ENCODE measurements at regions not wholly inside any gene's neighbourhood (a gene's known extent, or its start where the extent isn't known, plus 50 kb on each side); places are given as distances from the start of the nearest gene placed in this dataset.

DNA sequence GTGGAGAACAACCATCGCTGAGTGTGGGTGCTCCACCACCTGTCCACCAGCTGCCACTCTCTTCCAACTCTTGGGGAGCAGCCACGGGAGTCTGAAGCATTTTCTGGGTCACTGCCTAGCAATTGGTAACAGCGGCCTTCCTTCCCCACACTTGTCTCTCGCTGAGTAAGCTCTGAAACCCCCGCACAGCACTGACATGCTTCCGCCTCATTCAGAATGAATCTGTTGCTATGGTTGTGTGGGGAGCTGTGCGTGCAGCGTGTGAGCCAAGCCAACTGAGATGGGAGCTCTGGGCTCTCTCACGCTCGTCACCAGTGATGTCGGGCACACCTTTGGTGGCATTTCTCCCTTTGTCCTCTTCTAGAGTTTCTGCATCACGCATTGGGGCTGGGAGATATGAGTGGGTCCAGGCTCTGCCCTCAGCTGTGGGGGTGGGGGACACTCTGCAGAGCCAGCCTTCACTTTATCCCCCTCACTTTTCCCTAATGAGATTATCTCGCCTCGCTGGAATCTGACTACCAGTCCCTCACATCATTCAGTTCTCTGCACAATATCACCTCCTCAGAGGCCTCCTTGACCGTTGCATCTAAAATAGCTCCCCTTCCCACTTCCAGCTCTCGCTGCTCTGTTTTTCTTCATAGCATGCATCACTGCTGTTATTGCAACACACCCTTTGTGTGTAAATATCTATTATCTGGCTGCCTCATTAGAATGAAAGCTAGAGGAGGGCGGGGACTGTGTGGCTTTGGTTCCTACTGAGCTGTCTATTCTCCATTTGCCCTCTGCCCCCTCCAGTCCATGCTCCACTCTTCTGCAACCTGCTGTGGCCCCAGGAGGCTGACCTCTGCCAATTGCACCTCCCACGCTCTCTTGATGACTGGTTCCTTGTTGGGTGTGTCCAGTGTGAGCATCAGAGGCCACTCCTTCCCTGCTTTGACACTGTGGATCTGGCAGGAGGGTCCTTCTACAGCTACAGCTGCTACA, 569.9 kb upstream of the CADM1 start:
- no peak for DNase-seq (ENCODE audit: low spot score)

DNA sequence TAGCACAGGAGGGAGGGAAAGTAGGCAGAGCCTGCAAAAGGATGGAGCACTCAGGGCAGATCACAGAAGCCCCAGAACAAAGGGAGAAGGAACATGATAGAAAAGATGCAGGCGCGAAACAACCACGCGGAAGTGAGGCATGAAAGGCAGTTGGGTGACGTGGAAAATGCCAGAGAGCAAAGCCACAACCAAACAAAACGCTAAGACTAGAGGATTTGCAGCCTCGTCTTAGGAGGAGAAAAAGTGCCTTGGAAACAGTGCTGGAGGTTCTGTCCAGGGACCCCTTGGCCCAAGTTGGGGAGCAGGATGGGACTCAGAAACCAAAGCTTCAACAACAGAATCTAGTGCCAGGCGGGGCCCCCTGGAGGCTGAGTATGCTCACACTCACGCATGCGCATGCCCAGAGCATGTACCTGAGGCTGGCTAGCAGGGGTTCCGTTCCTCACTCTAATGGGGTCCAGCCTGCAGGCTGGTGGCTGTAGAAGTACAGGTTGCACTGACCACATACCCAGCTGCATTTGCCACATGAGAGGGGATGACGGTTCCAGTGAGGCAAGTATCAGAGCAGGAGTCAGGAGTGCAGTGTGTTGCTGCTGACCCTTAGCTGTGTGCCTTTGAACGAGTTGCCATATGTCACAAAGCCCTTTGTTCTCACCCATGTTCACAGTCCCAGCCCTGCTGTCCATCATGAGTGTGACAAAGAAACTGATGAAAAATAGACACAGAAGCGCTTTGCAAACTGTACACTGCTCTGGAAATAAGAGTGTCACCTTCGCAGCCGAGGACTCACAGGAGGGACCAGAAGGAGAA, 568.6 kb upstream of the CADM1 start:
- no peak for DNase-seq (ENCODE audit: low spot score)

DNA sequence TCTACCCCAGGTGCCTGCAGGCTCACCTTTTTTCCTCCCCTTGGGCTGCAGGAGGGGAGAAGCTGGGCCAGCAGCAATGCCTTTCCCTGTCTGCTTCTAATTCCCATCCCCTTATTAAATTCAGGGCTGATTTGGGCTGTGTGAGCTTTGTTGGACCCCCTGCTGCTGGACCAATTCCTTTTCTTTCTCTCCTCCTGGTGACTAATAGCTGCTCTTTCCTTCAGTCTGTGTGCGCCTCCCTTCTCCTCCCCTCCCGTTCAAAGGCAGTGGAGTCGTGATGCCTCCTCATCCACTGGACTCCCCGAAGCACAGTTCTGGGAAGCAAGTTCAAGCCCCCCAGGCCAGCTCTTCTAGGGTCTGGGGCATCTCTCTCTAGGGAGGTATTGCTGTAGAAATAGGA, 567.9 kb upstream of the CADM1 start:
- no peak for DNase-seq (ENCODE audit: low spot score)

DNA sequence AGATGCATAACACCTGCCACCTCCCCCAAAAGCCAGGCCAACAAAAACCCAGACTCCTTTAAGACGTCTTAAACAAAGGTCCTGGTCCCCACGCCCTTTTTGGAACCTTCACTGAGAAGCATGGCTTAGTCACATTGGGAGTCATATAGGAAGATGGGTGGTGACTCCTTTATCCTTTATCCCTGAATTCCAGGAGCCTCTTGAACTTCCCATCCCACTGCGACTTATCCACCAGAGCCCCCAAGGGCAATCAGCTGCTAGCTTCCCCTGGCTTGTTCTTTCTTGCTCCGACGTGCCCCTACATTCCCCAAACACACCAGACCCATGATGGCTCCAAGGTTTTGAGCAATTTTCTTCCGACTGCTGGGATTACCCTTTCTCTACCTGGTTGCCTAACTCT, 567.0 kb upstream of the CADM1 start:
- DNase-seq (ENCODE audit: low spot score) = no peak

DNA sequence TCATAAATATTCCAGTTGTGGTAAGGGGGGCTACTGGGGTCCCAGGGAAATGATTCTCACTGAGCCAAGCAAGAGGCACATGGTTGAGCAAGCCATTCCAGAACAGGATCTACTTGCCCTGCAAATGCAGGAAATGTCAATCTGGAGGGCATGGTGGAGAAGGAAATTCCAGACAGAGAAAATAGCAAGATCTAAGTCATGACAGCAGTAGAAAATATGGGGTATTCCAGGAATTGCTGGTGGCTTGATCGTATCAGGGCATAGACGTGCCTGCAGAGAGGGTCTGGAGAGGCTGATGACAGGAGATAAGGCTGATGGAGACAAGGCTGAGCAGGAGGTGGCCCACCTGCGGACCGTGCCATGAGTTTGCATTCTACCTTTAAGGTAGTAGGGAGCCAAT, 566.3 kb upstream of the CADM1 start:
- no peak for DNase-seq (ENCODE audit: low spot score)

DNA sequence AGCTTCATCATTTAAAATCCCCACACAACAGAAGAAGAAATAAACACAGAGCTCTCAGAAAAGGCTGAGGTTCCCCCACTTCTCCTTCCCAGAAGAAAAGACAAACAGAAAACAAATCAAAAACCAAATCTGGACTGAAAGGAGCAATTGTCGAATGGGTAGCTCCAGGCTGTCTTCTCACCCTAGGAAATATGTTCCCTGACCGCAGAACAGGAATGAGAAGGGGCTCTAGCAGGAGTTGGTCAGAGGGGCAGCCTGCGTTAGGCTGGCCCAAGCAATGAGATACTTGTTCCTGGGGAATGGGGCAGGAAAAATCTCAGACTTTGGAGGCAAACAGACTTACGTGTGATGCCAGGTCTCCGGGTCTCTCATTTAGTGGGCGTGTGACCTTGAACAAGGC, 562.6 kb upstream of the CADM1 start:
- no peak for DNase-seq (ENCODE audit: low spot score)

DNA sequence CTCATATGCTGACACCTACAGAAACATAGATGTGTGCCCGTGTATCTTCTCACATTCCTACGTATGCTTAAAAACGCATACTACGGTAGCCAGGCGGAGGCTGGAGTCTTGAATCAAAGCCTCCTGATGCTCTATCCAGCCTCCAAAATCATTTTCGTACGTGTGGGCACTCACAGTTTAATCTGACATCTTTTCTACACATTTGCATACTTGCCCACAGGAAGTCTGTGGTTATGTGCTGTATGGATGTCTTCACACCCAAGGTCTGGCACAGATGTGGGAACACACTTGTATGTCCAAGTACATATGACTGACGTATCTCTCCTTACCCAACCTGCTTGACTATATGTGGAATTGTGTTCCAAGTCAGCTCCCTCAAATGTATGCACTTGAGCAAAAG, 561.8 kb upstream of the CADM1 start:
- no peak for DNase-seq (ENCODE audit: low spot score)

DNA sequence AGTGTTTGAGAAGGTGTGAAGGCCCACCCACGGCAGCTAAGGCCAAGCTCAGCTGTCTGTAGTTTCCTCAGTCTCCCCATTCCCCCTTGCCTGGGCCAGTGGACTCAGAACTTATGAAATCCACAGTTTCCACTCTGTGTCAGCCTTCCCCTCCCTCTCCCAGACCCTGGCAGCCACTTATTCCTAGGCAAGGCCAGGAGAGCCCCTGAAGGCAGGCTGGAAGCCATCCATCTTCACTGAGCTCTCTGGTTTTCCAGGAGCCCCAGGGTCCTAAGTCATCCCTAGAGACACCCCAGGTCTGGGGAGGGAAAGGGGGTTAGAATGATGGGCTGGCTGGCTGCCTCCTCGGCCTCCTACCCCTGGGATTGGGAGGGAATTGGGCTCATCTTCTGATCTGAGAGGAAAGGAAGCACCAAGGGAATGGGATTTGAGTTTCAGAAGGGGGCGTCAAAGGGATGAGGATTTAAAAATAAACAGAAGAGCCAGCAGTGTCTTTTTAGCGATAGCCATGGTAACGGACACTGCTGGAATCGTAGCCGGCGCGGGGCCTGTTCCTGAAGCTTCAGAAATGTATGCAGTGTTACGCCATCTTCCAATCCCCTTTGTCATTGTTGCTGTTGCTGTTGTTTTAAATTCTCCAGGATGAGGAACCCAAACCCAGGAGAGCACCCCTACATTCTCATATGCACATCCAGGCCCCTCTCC, 561.1 kb upstream of the CADM1 start:
- DNase-seq (ENCODE audit: low spot score) = no peak

DNA sequence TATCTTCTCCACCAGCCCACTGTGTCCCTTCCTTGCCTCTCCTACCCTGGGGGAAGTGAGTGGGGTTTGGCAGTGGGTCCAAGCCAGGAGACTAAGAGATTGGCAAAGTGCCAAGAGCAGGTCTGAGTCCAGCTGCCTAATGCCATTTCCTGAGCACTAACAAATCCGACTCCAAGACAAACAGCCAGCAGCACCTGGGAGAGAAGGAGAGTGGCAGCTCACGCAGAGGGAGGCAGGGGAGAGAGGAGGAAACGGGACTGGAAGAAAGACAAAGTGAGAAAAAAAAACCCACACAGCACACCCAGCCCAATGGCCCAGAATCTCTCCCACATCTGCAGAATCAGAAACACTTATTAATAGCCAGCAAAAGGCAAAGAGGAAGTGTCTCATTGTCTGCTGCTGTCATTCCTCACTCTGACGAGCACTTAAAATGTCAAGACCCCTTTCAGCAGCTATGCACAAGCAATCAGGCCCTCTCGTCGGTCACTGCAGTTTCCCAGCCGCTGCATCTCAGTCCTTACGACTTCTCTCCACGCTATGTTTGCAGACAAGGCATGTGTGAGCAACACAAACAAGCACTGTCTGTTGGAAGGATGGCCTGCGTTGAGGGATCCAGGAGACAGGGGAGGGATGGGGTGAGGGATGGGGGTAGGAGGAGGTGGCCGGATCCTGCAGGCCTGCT, 558.4 kb upstream of the CADM1 start:
- no peak for DNase-seq (ENCODE audit: low spot score)

DNA sequence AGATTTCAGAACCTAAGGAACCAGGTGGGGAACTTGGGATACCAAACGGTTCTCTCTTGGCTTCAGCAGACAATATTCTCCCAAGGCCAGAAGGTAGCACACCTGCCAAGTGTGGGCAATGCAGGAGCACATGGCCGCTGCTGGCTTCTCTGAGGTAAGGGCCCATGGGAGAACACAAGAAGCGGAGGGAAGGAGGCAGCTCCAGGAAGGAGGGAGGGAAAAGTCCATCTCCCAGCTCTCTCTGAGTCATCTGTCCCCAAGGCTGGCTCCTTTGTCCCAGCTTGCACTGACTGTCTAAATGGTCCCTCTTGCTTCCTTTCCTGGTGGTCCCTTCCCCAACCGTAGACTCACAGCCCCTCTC, 557.9 kb upstream of the CADM1 start:
- DNase-seq (ENCODE audit: low spot score) = no peak

DNA sequence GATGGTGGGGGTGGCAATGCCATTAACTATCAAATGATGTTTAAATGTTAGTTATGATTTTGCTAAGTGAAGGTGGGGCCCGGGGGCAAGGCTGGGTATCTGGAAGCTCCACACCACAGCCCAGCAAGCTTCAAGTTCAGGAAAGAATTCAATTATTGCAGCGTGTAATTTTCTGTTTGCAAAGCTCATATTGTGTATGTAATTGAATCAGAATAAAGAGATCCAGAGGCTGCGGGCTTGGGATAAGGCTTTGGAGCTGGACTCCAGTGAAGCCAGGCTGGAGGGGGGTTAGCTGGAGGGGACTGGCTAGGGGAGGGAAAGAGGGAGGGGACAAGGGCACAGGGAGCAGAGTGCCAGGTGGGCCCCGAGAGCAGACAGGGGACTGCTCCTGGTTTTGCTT, 557.1 kb upstream of the CADM1 start:
- no peak for DNase-seq (ENCODE audit: low spot score)

DNA sequence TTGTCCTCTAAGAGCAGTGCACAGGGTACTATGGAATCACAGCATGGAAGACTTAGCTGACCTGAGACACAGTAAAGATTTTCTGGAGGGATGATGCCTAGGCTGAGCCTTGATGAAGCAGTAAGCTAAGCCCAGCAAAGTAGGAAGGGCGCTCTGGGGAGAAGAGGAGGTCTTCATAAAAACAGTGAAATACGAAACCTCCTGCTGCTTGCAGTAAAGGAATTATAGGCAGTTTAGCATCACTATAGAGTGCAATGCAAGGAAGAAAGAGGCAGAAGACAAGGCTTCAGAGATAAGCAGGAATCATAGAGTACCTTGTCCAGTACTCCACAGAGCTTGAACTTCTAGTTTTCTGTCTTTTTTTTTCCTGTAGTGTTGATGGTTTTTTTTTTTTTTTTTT, 555.7 kb upstream of the CADM1 start:
- DNase-seq (ENCODE audit: low spot score) = no peak

DNA sequence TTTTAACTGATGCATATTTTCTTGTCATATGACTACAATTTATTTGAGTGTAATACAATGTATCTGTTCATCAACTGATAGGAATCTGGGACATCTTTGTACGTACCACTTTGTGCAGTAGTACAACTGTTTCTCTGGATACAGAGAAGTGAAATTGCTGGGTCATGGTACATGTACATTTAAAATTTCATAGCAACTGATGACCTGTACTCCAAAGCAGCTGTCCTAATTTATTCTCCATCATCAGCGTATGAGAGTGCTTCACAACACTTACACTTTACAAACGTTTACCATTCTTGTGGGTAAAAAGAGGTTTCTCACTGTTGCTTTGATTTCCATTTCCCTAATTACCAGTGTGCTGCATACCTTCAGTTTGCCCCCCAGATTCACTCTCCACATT, 552.8 kb upstream of the CADM1 start:
- DNase-seq (ENCODE audit: low spot score) = no peak

DNA sequence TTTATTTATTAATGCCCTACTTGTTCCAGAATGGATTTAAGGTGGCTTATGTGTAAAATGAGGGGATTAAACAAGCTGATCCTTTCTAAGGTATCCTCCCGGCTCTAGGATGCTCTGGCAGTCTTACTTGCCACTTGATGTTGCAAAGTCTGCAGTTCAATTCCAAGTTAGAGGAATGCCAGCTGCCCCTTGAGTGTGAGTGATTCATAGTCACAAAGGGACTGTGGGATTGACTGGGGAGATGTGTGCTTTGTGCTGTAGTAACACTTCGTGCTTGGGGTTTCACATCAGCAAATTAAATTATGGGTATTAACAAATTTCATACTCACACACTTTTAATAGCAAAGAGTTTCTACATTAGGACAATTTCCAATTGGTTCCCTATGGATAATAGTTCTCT, 550.8 kb upstream of the CADM1 start:
- DNase-seq (ENCODE audit: low spot score) = no peak

DNA sequence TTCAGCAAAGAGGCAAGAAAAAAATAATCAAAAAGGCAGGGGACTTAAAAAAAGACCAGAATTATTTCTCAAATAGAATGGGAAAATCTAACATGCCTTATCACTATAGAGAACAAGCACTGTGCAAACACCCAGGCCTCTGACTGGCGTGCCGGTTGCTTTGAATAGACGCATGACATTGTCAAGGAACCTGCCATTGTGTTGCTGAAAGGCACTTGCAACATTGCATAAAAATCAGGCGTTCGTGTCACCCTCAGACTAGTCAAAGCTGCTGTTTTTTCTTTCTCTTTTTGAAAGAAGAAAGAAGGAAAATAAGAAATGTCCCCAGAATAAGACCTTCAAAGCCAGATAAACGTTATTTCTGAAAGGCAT, 549.3 kb upstream of the CADM1 start:
- no peak for DNase-seq (ENCODE audit: low spot score)

DNA sequence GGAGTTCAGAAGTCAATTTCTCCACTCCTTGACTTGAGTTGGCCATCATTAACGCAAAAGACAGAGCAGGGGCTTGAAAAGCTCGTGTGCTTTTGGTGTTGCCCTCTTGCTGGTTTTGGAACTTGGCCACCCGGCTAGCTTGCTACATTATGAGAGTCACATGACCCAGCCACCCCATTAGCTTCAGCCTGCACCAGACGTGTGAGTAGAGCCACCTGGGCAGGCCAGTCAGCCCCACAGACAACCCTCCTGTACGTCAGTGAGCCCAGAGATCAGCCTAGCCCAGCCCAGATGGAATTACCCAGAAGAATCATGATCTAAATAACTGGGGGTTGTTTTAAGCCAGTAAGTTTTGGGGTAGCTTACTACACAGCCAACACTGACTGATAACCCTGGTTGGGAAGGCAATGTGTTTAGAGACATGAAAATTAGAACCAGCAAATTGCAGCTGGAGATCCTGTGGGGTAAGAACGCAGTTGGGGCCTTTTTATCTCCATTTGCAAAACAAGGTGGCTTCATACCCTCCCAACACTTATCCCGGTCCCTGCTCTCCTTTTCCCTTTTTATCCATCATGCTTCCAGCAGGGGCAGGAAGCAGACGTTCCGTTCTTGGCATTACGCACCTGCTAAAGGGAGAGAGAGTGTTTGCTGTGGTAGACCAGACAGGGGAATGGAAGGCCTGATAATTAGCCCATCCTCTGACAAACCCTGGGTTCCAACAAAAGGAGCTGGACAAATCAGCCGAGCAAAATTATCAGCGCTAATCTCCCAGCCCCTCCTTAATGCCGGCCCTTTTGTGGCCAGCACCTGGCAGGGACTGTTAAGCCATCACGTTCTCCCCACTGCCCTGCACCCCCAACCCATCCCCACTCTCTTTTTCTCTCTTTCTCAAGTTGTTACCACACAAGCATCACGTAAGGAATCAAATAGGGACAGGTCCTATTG, 548.7 kb upstream of the CADM1 start:
- DNase-seq (ENCODE audit: low spot score) = no peak

DNA sequence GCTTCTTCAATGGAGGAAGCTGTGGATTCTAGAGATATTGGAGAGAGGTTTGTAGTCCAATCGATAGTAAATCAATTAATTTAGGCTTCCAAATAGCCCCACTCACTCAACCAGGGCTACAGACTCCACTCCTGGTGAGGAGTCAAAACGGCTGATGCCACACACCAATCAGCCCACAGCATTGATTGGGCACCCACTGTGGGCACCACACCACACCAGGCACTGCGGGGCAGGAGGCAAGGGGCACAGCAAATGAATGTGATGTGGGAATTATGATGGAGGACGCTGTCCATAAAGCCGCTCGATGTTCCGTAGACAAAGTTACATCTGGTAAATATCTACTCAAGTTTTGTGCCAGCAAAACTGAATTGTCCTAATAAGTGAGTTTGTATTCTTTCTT, 547.3 kb upstream of the CADM1 start:
- DNase-seq (ENCODE audit: low spot score) = no peak

DNA sequence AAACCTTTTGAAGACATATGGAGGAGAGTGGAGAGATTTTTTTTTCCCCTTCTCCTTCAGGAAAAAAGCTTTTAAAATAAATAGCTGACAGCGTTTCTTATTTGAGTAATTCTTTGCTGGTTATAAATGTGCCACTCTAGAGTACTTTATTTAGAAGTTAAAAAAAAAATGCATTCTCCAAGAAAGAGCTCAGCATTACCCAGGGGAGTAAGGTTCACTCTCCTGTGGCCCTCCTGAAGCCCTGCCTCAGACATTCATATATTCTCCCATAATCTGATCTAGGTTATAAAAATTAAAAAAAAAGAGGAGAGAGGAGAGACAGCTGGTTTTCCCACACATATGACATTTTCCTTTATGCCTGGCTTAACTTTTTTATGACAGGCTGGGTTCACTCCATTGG, 545.2 kb upstream of the CADM1 start:
- no peak for DNase-seq (ENCODE audit: low spot score)

DNA sequence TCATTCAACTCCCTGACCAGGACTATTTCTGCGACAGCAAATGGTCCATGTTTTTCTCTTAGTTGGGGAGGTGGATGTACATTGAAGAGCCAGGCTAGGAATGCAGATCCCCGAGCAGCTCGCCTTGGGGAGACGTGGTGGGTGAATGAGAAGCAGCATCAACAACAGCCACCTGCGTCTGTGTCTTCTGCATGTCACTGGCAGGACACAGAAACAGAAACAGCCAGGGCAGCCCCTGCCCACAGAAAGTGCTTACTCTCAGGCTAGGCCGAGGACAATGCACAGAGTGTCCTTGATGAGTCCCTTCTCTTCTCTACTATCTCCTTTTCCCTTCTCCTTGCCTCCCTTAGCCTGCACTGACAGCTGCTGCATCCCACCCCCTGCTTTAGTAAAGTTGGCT, 541.9 kb upstream of the CADM1 start:
- no peak for DNase-seq (ENCODE audit: low spot score)

DNA sequence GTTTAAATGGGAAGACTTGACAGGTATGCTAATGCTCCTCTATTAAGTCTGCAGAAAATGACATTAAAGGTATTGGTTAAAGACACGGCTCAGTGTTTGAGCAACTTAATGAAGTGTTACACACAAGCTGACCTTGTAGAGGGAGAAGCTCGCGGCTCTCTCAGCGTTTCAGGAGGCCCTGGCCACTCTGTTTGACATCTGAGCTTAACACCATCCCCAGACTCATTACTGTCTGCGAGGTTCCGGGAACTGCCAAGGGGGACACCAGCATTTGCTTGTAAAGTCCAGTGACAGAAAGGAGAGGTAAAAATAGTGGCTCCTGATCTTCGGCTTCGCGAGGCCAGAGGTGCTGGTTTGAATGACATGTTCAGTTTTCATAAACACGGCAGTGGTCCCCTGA, 540.7 kb upstream of the CADM1 start:
- DNase-seq (ENCODE audit: low spot score) = no peak

DNA sequence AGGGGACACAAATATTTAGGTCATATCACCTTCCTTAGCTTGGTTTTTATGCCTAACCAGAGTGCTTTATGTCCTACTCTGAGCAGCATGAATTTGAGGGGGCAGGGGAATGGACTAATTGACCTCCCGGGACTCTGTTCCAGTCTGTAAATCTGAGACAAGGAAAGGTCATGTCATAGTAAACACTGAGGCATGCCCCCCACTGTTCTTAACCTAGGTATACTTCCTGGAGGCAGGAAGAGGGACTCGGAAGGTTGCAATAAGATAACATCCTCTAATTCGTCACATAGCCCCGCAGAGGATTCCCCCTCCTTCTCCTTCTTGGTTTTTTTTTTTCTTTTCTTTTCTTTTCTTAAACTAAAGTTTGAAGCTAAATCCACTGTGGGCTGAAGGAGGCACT, 540.3 kb upstream of the CADM1 start:
- no peak for DNase-seq (ENCODE audit: low spot score)

Data from LoVo (cell line).